OCI-LY3 (cell line): ENCODE measurements at regions not wholly inside any gene's neighbourhood (a gene's known extent, or its start where the extent isn't known, plus 50 kb on each side); places are given as distances from the start of the nearest gene placed in this dataset.

ENCODE experiments used
- H2AFZ ChIP-seq: fragments of 200-600, 300-600 bp; shearing (Covaris generic); 2 replicates; pipeline ENCODE4 v1.6.0; 2014; ENCODE audit warnings: antibody characterized with exemption, low read depth, low read length
- H3K27ac ChIP-seq: fragments of 200-600, 300-600 bp; sonication (generic); 2 replicates; pipeline ENCODE4 v1.5.1; 2014; ENCODE audit warnings: mild to moderate bottlenecking, low read length, moderate library complexity, mixed read lengths
- H3K27me3 ChIP-seq: fragments of 200-600, 300-600 bp; sonication (generic); 2 replicates; pipeline ENCODE4 v1.6.1; 2014; ENCODE audit warnings: low read depth, low read length, mixed read lengths
- H3K36me3 ChIP-seq: fragments of 200-600, 300-600 bp; sonication (generic); replicated peaks from 2 replicates; pipeline ENCODE3; 2014; ENCODE audit warnings: low read depth, low read length, mixed read lengths
- H3K4me1 ChIP-seq: fragments of 300-600, 200-600 bp; sonication (generic); 2 replicates; pipeline ENCODE4 v1.6.1; 2014; ENCODE audit warnings: low read length, mixed read lengths
- H3K4me2 ChIP-seq: fragments of 200-600, 300-600 bp; sonication (generic); 2 replicates; pipeline ENCODE4 v1.6.1; 2014; ENCODE audit warnings: low read length, mixed read lengths
- H3K4me3 ChIP-seq: fragments of 300-600, 200-600 bp; sonication (generic); 2 replicates; pipeline ENCODE4 v1.5.1; 2014; ENCODE audit warnings: antibody characterized with exemption, mild to moderate bottlenecking, low read length, moderate library complexity
- H3K79me2 ChIP-seq: fragments of 300-600, 200-600 bp; shearing (Covaris generic); 2 replicates; pipeline ENCODE4 v1.6.1; 2014; ENCODE audit warnings: mild to moderate bottlenecking, low read length, mixed read lengths
- H3K9ac ChIP-seq: fragments of 300-600, 200-600 bp; shearing (Covaris generic); 2 replicates; pipeline ENCODE4 v1.6.0; 2014; ENCODE audit warnings: mild to moderate bottlenecking, low read length, moderate library complexity
- H3K9me3 ChIP-seq: fragments of 200-600, 300-600 bp; shearing (Covaris generic); 2 replicates; pipeline ENCODE4 v1.6.1; 2014; ENCODE audit warnings: low read length, mixed read lengths; ENCODE audit not compliant: insufficient read depth
- H4K20me1 ChIP-seq: fragments of 200-600, 300-600 bp; sonication (generic); 2 replicates; pipeline ENCODE4 v1.6.1; 2016; ENCODE audit warnings: low read length, mixed read lengths; ENCODE audit not compliant: insufficient read depth
- CTCF ChIP-seq: fragments of 200-600, 300-600 bp; sonication (generic); IDR thresholded peaks from 2 replicates; pipeline ENCODE4 v1.5.1; 2014; ENCODE audit warnings: antibody characterized with exemption, low read length, low read depth
- EZH2phosphoT487 ChIP-seq: fragments of 200-600 bp; shearing (Covaris generic); IDR thresholded peaks from 2 replicates; pipeline ENCODE4 v1.6.1; 2018; ENCODE audit warnings: antibody characterized with exemption, mixed run types, low read depth

GRCh38 chr5:164362835-164363234 lies 857.4 kb downstream of the MAT2B start:
- Histone ChIP-seq H3K9me3 (no peaks in the 10 kb centered on the region), H3K9ac (no peak overlapping the region), H3K27me3 (no peaks in the 10 kb centered on the region), H4K20me1 (no peaks in the 10 kb centered on the region), H3K4me1 (no peaks in the 10 kb centered on the region), H2AFZ (no peak overlapping the region), H3K4me3 (no peak overlapping the region), H3K79me2 (no peaks in the 10 kb centered on the region), H3K4me2 (no peak overlapping the region), H3K27ac (no peak overlapping the region), H3K36me3 (no peaks in the 10 kb centered on the region)
- no peak for TF ChIP-seq EZH2phosphoT487
- no peak for TF ChIP-seq CTCF

DNA sequence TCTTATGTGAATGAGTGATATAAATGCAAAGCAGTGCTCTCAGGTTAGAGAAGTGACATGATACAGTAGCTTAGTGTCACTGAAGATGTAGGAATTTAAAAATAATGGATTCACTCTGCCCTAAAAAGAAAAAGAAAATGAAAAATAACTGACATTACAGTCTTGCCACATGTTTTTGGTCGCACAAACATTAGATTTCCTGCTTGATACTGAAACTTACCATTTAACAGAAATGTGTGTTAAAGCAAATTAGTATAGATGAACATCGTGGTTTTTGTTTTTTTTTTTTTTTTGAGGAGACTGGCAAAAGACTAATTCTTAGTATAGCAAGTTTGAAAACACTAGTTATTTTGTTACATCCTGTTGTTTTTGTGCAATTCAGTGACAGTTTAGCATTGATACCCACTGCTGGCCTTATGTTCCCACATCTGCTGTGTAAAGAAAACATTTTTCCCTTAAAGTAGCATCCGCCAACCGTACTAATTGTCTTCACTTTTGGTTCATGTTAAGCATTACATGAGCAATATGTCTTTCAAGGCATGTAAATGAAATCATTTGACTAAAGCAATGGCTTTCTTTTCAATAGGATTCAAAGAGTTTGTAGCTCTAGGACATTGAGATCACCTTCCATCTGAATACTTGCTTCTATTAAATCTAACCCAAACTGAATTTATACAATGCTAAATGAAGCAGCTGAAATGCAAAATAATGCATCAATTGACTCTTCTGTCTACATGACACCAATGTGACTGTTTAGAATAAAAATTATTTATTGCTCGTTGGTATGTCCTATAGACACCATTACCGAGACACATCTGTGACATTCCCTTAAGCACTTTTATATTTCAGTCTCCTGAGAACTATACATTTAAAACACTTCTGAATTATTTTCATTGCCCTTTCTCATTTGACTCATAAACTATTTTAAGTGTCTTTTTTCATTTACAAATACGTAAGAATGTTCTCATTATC lies 859.1 kb downstream of the MAT2B start:
- Histone ChIP-seq H3K4me1 (no peaks in the 10 kb centered on the region), H4K20me1 (no peaks in the 10 kb centered on the region), H3K9ac (no peak overlapping the region), H3K79me2 (no peaks in the 10 kb centered on the region), H3K27ac (no peak overlapping the region), H2AFZ (no peak overlapping the region), H3K36me3 (no peaks in the 10 kb centered on the region), H3K9me3 (no peaks in the 10 kb centered on the region), H3K4me2 (no peak overlapping the region), H3K4me3 (no peak overlapping the region), H3K27me3 (no peaks in the 10 kb centered on the region)
- TF ChIP-seq CTCF = no peak
- no peak for TF ChIP-seq EZH2phosphoT487

- Histone ChIP-seq H3K4me1 (no peaks in the 10 kb centered on the region), H3K9me3 (no peaks in the 10 kb centered on the region), H3K36me3 (no peaks in the 10 kb centered on the region), H3K27me3 (no peaks in the 10 kb centered on the region), H4K20me1 (no peaks in the 10 kb centered on the region), H3K9ac (no peak overlapping the region), H3K4me3 (no peak overlapping the region), H3K27ac (no peak overlapping the region), H3K79me2 (no peaks in the 10 kb centered on the region), H3K4me2 (no peak overlapping the region), H2AFZ (no peak overlapping the region)
- no peak for TF ChIP-seq EZH2phosphoT487
Measured at GRCh38 chr5:164370841-164371240, 865.4 kb downstream of the MAT2B start.

DNA sequence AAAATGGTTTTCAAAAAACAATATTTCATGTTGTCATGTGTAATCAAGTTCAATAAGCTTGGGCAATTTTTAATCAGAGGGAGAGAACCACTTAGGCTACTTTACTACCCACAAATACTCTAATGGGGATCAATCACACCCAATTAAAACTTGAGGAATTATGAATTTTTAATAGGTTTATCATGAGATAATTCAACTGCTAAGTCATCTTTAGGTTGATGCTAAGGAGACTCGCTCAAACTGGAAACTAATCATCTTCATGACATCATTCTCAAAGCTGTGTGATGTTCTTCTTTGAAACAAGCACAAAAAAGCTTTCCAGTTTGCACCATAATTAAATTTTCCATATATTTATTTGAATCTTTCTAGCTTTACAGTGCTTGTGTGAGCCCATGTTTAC lies 867.5 kb downstream of the MAT2B start:
- no peaks in the 10 kb centered on the region for H3K36me3 ChIP-seq
- no peaks in the 10 kb centered on the region for H3K4me1 ChIP-seq
- no peaks in the 10 kb centered on the region for H3K79me2 ChIP-seq
- TF ChIP-seq EZH2phosphoT487 (no peak), CTCF (no peak)
- no peaks in the 10 kb centered on the region for H4K20me1 ChIP-seq
- no peak overlapping the region for H2AFZ ChIP-seq
- no peak overlapping the region for H3K9ac ChIP-seq
- no peaks in the 10 kb centered on the region for H3K27me3 ChIP-seq
- H3K4me3 ChIP-seq = no peak overlapping the region
- no peaks in the 10 kb centered on the region for H3K9me3 ChIP-seq
- no peak overlapping the region for H3K27ac ChIP-seq
- no peak overlapping the region for H3K4me2 ChIP-seq
